ENCODE measurements at regions not wholly inside any gene's neighbourhood (a gene's known extent, or its start where the extent isn't known, plus 50 kb on each side); places are given as distances from the start of the nearest gene placed in this dataset.

DNA sequence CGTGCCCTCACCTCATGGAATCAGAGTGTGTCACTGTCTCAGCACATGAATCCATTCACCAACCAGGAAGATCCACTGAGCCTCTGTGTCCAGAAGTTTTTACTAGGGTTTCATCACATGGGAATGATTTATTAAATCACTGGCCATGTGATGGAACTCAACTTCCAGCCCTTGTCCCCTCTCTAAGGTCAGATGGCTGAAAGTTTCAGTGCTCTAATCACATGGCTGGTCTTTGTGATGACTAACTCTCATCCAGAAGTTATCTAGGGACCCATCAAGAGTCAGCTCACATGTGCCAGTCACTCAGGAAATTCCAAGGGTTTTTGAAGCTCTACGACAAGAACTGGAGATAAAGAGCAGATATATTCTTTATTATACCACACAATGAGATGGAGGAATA, 140.5 kb upstream of the GYPC start:
- Histone ChIP-seq H3K9ac (ENCODE audit: low read depth, low read length) (no peak overlapping the region), H3K36me3 (ENCODE audit: control insufficient read depth, insufficient read depth, low read length) (no peaks in the 10 kb centered on the region), H3K4me1 (ENCODE audit: control insufficient read depth, insufficient read depth, low read length) (peaks cover 2% of the 10 kb centered on the region), H3K27me3 (ENCODE audit: control insufficient read depth, insufficient read depth, low read length) (no peaks in the 10 kb centered on the region), H3K4me3 (ENCODE audit: low read depth, low read length) (no peak overlapping the region), H3K9me3 (ENCODE audit: control insufficient read depth, insufficient read depth, low read length) (no peaks in the 10 kb centered on the region)

DNA sequence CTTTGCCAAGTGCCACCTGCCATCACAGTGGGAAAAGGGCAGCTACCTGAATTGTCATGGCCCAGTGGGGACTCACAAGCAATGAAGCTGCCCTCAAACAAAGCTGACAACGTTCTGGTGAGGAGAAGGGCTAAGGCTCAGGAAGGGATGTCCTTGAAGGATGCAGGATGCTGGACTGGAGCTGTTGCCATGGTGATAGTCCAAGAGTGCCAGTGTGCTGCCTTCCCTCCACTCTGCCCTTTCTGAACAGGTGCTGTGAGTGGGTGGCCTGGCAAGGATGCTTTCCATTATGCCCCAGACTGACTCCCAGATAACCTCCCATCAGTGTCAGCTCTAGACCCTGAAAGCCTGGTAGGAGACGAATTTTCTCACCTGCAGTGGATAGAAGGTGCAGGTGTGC, 137.8 kb upstream of the GYPC start:
- Histone ChIP-seq H3K9ac (ENCODE audit: low read depth, low read length) (no peak overlapping the region), H3K27me3 (ENCODE audit: control insufficient read depth, insufficient read depth, low read length) (no peaks in the 10 kb centered on the region), H3K4me3 (ENCODE audit: low read depth, low read length) (no peak overlapping the region), H3K4me1 (ENCODE audit: control insufficient read depth, insufficient read depth, low read length) (no peaks in the 10 kb centered on the region), H3K9me3 (ENCODE audit: control insufficient read depth, insufficient read depth, low read length) (no peaks in the 10 kb centered on the region), H3K36me3 (ENCODE audit: control insufficient read depth, insufficient read depth, low read length) (no peaks in the 10 kb centered on the region)

DNA sequence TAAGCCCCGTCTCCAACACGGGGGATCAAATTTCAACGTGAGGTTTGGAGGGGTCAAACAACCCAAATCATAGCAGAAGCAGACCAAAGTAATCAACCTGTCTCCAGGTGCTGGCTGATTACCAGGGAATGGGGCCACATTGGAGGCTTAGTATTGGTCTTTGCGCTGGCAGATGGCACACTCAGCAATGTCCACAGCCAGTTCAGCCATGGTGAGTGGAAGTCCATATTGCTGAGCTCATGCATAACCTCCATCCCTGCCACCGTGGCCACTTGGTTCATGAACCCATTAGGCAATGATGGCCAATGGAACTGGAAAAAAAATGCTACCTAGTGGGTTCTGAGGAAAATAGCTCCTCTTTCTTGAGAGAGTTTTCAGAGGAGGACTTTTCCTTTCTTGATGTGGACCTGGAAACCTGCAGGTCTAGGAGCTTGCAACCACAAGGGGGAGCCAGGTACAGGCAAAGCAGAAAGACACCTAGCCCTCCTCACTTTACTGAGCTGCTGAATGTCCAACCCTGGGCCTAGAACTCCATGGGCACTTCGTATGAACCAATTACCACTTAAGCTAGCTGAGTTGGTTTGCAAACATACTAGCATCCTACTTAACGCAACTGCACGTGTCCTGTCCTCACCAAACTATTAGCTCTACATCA, 128.0 kb upstream of the GYPC start:
- Histone ChIP-seq H3K4me1 (ENCODE audit: control insufficient read depth, insufficient read depth, low read length) (no peaks in the 10 kb centered on the region), H3K36me3 (ENCODE audit: control insufficient read depth, insufficient read depth, low read length) (no peaks in the 10 kb centered on the region), H3K4me3 (ENCODE audit: low read depth, low read length) (no peak overlapping the region), H3K9me3 (ENCODE audit: control insufficient read depth, insufficient read depth, low read length) (no peaks in the 10 kb centered on the region), H3K9ac (ENCODE audit: low read depth, low read length) (no peak overlapping the region), H3K27me3 (ENCODE audit: control insufficient read depth, insufficient read depth, low read length) (no peaks in the 10 kb centered on the region)

DNA sequence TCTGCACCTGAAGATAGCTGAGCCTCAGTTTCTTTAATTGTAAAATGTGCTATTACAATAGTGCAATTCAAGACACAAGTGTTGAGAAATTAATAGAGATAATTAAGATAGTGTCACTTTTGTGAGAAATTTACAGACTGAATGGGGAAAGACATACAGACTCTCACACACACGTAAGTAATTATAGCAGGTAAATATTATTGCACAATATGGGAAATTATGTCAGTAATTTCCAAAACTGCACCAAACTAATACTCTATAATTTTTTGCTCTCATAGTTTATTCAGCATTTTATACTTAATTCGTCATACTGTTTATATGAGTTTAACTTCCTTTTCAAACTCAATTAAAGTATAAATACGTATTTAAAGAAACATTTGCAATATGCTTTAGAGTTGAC, 124.9 kb upstream of the GYPC start:
- no peak overlapping the region for H3K9ac ChIP-seq (ENCODE audit: low read depth, low read length)
- H3K36me3 ChIP-seq (ENCODE audit: control insufficient read depth, insufficient read depth, low read length), result no peaks in the 10 kb centered on the region
- H3K9me3 ChIP-seq (ENCODE audit: control insufficient read depth, insufficient read depth, low read length), result no peaks in the 10 kb centered on the region
- H3K4me1 ChIP-seq (ENCODE audit: control insufficient read depth, insufficient read depth, low read length), result no peaks in the 10 kb centered on the region
- no peak overlapping the region for H3K4me3 ChIP-seq (ENCODE audit: low read depth, low read length)
- no peaks in the 10 kb centered on the region for H3K27me3 ChIP-seq (ENCODE audit: control insufficient read depth, insufficient read depth, low read length)

DNA sequence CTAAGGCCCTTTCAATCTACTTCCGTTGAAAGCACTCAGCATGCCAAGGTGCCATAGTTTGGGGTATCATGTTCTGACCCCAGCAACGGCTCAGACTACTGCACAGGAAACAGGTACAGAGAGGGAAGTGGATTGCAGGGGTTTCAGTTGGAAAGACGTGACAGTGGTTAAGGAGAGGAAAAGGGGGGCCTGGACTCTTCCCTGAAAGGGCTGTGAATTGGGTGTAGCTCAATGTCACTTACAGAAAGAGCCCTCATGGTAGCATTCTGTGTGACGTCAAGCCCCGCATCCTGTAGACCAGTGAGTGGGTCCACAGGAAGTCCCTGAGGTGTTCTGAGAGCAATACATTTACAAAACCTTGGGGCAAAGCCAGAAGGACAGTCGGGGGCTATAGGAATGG, 121.5 kb upstream of the GYPC start:
- Histone ChIP-seq H3K4me1 (ENCODE audit: control insufficient read depth, insufficient read depth, low read length) (no peaks in the 10 kb centered on the region), H3K4me3 (ENCODE audit: low read depth, low read length) (no peak overlapping the region), H3K9me3 (ENCODE audit: control insufficient read depth, insufficient read depth, low read length) (no peaks in the 10 kb centered on the region), H3K36me3 (ENCODE audit: control insufficient read depth, insufficient read depth, low read length) (no peaks in the 10 kb centered on the region), H3K9ac (ENCODE audit: low read depth, low read length) (no peak overlapping the region), H3K27me3 (ENCODE audit: control insufficient read depth, insufficient read depth, low read length) (no peaks in the 10 kb centered on the region)

DNA sequence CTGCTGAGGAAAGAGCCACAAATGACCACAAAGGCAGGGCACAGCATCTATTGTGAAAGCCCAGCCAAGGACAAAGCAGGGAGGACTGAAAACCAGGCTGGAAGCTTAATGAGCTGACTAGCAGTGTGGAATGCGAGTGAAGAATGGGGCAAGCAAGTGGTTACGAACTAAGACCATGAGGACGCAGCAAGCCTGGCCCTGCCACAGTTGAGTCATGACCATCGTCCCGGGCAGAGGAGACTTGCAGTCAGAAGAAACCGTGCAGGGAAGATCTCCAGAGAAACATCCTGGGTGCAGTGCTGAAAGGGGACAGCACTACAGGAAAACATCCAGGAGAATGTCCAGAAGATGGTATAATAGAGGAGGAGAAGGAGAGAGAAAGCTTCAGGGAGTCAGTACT, 120.5 kb upstream of the GYPC start:
- no peaks in the 10 kb centered on the region for H3K27me3 ChIP-seq (ENCODE audit: control insufficient read depth, insufficient read depth, low read length)
- no peaks in the 10 kb centered on the region for H3K4me1 ChIP-seq (ENCODE audit: control insufficient read depth, insufficient read depth, low read length)
- H3K36me3 ChIP-seq (ENCODE audit: control insufficient read depth, insufficient read depth, low read length), result no peaks in the 10 kb centered on the region
- no peak overlapping the region for H3K4me3 ChIP-seq (ENCODE audit: low read depth, low read length)
- H3K9ac ChIP-seq (ENCODE audit: low read depth, low read length), result no peak overlapping the region
- no peaks in the 10 kb centered on the region for H3K9me3 ChIP-seq (ENCODE audit: control insufficient read depth, insufficient read depth, low read length)

DNA sequence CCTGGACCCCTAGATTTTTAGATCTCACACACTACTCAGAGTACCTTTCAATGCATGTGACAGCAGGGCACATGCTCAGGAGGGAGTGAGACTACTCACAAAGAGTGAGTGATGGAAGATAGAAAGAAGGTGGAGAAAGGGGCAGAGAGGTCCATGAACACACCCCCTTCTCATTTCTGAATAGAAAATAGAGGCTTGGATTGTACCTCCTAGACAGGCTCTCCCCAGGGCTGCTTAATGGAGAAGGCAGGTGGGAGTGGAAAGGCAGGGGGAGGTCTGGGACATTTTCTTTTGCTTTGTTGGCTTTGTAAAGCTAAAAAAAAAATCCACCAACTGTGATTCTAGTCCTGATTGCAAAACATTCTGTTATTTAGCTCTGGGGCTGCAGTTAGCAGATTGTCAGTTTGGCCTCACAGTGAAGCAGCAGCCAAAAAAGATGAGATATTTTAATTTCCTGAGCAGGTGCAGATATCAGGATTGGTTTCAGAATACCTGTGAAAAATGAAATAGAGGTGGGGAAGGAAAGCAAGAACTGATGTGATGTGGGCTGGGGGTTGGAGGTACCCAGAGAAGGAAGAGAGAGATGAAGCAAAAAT, 119.3 kb upstream of the GYPC start:
- H3K4me3 ChIP-seq (ENCODE audit: low read depth, low read length), result no peak overlapping the region
- no peak overlapping the region for H3K9ac ChIP-seq (ENCODE audit: low read depth, low read length)
- H3K9me3 ChIP-seq (ENCODE audit: control insufficient read depth, insufficient read depth, low read length), result no peaks in the 10 kb centered on the region
- no peaks in the 10 kb centered on the region for H3K36me3 ChIP-seq (ENCODE audit: control insufficient read depth, insufficient read depth, low read length)
- no peaks in the 10 kb centered on the region for H3K27me3 ChIP-seq (ENCODE audit: control insufficient read depth, insufficient read depth, low read length)
- no peaks in the 10 kb centered on the region for H3K4me1 ChIP-seq (ENCODE audit: control insufficient read depth, insufficient read depth, low read length)

DNA sequence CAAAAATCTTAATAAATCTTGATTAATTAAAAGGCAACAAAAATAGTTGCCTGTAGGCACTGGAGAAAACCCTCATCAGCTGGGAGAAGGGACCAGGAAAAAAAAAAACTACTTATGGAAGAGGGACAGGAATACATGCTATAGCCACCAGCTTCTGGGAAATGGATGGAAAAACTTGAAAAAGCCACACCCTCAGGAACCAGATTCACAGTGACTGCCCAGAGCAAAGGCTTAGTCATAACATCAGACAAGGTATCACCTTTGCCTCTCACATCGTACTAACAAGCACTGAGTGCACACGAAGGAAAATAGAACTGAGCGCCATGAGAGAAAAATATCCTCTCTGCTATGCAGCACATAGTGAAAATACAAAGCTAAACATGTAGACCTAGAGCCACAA, 116.9 kb upstream of the GYPC start:
- no peak overlapping the region for H3K4me3 ChIP-seq (ENCODE audit: low read depth, low read length)
- H3K27me3 ChIP-seq (ENCODE audit: control insufficient read depth, insufficient read depth, low read length), result no peaks in the 10 kb centered on the region
- H3K9me3 ChIP-seq (ENCODE audit: control insufficient read depth, insufficient read depth, low read length), result no peaks in the 10 kb centered on the region
- no peaks in the 10 kb centered on the region for H3K36me3 ChIP-seq (ENCODE audit: control insufficient read depth, insufficient read depth, low read length)
- H3K4me1 ChIP-seq (ENCODE audit: control insufficient read depth, insufficient read depth, low read length), result no peaks in the 10 kb centered on the region
- H3K9ac ChIP-seq (ENCODE audit: low read depth, low read length), result no peak overlapping the region

DNA sequence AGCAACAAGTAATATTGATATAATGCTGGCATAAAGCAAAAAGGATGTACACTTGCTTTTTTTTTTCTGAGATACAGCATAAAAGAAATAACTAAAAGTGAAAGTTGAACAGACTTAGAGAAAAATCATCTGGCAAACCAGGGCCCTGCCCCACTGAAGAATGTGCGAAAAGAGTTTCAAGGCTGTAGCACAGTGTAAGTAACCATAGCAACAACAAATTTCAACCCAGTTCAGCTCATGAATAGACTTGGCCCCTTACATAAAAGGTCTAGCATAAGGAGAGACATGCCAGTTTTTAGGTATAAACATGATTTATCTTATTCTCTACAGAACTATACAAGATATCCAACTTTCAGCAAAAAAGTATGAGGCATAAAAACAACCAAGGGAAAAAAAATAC, 113.7 kb upstream of the GYPC start:
- Histone ChIP-seq H3K4me1 (ENCODE audit: control insufficient read depth, insufficient read depth, low read length) (no peaks in the 10 kb centered on the region), H3K4me3 (ENCODE audit: low read depth, low read length) (no peak overlapping the region), H3K9ac (ENCODE audit: low read depth, low read length) (no peak overlapping the region), H3K9me3 (ENCODE audit: control insufficient read depth, insufficient read depth, low read length) (no peaks in the 10 kb centered on the region), H3K27me3 (ENCODE audit: control insufficient read depth, insufficient read depth, low read length) (no peaks in the 10 kb centered on the region), H3K36me3 (ENCODE audit: control insufficient read depth, insufficient read depth, low read length) (no peaks in the 10 kb centered on the region)

DNA sequence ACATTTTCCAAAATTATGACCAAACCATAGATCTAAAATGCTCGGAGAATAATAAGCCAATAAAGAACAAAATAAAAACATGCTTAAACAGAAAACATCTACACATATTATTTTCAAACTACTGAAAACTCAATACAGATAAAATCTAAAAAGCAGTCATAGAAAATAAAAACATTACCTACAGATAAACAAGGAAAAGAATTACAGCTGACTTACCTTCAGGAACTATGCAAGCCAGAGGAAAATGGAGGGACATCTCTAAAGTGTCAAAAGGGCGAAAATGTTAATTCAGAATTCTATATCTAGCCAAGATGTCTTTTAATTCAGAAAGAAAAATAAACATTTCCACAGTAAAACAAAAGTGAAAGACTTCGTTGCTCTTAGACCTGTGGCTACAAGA, 112.9 kb upstream of the GYPC start:
- Histone ChIP-seq H3K9ac (ENCODE audit: low read depth, low read length) (no peak overlapping the region), H3K9me3 (ENCODE audit: control insufficient read depth, insufficient read depth, low read length) (no peaks in the 10 kb centered on the region), H3K36me3 (ENCODE audit: control insufficient read depth, insufficient read depth, low read length) (no peaks in the 10 kb centered on the region), H3K4me3 (ENCODE audit: low read depth, low read length) (no peak overlapping the region), H3K4me1 (ENCODE audit: control insufficient read depth, insufficient read depth, low read length) (no peaks in the 10 kb centered on the region), H3K27me3 (ENCODE audit: control insufficient read depth, insufficient read depth, low read length) (no peaks in the 10 kb centered on the region)

DNA sequence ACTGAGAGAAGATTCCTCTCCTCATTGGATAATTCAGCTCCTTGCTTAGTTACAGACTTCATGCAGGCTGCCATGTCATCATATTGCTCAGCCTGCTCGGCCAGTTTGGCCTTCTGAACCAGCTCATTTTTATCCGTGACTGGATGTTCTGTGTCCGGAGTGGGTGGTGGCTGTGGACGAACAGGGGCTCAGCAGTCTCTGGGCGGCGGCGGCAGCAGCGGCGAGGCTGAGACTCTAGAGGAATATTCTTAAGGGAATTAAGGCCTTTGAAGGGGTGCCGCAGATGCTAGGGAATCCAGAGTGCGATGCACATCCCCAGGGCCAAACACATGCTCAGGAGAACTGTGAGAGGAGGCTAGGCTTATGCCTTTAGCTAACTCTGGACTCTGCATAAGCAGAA, 97.9 kb upstream of the GYPC start:
- H3K4me3 ChIP-seq (ENCODE audit: low read depth, low read length), result no peak overlapping the region

DNA sequence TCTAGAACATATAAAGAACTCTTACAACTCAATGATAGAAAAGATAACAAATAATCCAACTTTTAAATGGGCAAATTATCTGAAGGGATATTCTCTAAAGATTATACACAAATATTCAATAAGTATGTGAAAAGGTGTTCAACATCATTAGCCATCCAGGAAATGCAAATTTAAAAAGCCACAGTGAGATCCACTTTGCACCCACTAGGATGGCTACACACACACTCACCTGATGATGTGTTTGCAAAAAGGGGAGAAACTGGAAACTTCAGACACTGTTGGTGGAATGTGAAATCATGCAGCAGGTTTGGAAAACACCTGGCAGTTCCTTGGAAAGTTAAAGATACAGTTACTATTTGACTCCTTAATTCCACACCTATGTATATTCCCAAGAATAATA, 87.2 kb upstream of the GYPC start:
- Histone ChIP-seq H3K4me3 (ENCODE audit: low read depth, low read length) (no peak overlapping the region), H3K4me1 (ENCODE audit: control insufficient read depth, insufficient read depth, low read length) (no peaks in the 10 kb centered on the region), H3K9me3 (ENCODE audit: control insufficient read depth, insufficient read depth, low read length) (no peaks in the 10 kb centered on the region), H3K27me3 (ENCODE audit: control insufficient read depth, insufficient read depth, low read length) (no peaks in the 10 kb centered on the region), H3K36me3 (ENCODE audit: control insufficient read depth, insufficient read depth, low read length) (no peaks in the 10 kb centered on the region), H3K9ac (ENCODE audit: low read depth, low read length) (no peak overlapping the region)

More for the DNA sequence above, 97.9 kb upstream of the GYPC start:
- Histone ChIP-seq H3K9ac (ENCODE audit: low read depth, low read length) (no peak overlapping the region), H3K27me3 (ENCODE audit: control insufficient read depth, insufficient read depth, low read length) (no peaks in the 10 kb centered on the region), H3K9me3 (ENCODE audit: control insufficient read depth, insufficient read depth, low read length) (no peaks in the 10 kb centered on the region), H3K36me3 (ENCODE audit: control insufficient read depth, insufficient read depth, low read length) (no peaks in the 10 kb centered on the region), H3K4me1 (ENCODE audit: control insufficient read depth, insufficient read depth, low read length) (no peaks in the 10 kb centered on the region)

Measured in iPS-15b (cell line).